Right cardiac atrium (tissue), 5 donors: ENCODE measurements at regions not wholly inside any gene's neighbourhood (a gene's known extent, or its start where the extent isn't known, plus 50 kb on each side); places are given as distances from the start of the nearest gene placed in this dataset.

Experiments used
- ATAC-seq, 2 donors: fragments of 200-7000 bp; cut with Tn5 transposase; one replicate each; pipeline versions ENCODE4 v1.8.0 to v1.9.1; 2020; ENCODE audit warnings: moderate library complexity in 2 of 2, mild to moderate bottlenecking in 1 of 2
- DNase-seq, 3 donors: peaks; one replicate each; pipeline ENCODE4 v3.0.0-alpha.2; 2020
- H3K27ac ChIP-seq: one replicate; pipeline ENCODE4 v1.5.1; 2013; ENCODE audit warnings: mild to moderate bottlenecking, low read length, control low read depth, moderate library complexity
- H3K27me3 ChIP-seq: one replicate; pipeline ENCODE4 v1.6.1; 2013; ENCODE audit not compliant: control insufficient read depth, insufficient read depth
- H3K4me1 ChIP-seq: one replicate; pipeline ENCODE4 v1.6.1; 2013; ENCODE audit warnings: low read length; ENCODE audit not compliant: control insufficient read depth, insufficient read depth
- H3K4me3 ChIP-seq: one replicate; pipeline ENCODE4 v1.5.1; 2013; ENCODE audit warnings: low read length, control low read depth
- H3K9me3 ChIP-seq: one replicate; pipeline ENCODE4 v1.6.1; 2013; ENCODE audit warnings: low read length; ENCODE audit not compliant: control insufficient read depth
- WGBS: extraction: QIAGEN DNeasy Blood & Tissue Kit; methylation state at CpG from one replicate; pipeline ENCODE4 v1.1.7; 2013; 5-methylcytosine and 5-hydroxymethylcytosine counted together
- intact Hi-C, 4 donors: fragments of 100-400 bp; cut with DNase I; formaldehyde crosslinking; loops; one replicate each; pipeline versions ENCODE4 v1.11.0 to v1.14.0; 2022 to 2023
- donor health status: healthy with polysubstance abuse.
- donor health status: DM: no; HTN: yes; CAD: no.
- donor health status: DM: no; HTN: no; CAD: no.
- donor health status: DM: no; HTN: yes; CAD: no; lungs with severe emphysema.
- donor health status: DM: yes; HTN: yes; CAD: no.

DNA sequence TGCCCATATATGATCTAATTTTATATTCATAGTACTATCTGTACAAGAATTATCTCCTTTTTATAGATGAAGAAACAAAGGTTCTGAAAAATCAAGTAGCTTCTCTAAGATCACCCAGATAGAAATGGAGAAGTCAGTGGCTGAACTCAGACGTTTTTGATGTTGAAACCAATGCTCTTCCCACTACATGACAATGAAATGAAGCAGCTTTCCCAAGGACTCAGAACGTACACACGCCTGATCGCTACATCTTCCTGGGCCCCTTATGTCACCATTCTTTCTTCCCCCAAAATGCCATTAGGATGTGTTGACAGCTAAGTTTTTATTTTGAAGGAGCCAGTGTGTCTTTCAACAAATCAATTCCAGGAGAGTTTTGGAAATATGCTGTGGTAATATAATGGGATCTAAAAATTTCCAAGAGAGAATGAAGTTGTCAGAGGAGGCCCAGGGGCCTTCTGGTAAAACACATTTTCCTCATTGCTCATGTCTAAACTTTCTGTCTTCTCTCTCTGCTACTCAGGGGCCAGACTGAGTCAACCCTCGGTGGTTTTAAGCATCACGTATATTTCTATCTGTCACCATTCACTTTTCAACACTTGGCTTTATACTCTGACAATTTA lies 98.1 kb upstream of the COL21A1 start:
- Histone ChIP-seq H3K27ac (no peak overlapping the region), H3K4me1 (no peaks in the 10 kb centered on the region), H3K9me3 (no peaks in the 10 kb centered on the region), H3K27me3 (no peaks in the 10 kb centered on the region), H3K4me3 (no peak overlapping the region)
- DNase-seq (no peak), ATAC-seq (no peak)
- 62% methylated on average over 6 of the region's 6 CpGs for WGBS
- intact Hi-C loops: no loop called here

DNA sequence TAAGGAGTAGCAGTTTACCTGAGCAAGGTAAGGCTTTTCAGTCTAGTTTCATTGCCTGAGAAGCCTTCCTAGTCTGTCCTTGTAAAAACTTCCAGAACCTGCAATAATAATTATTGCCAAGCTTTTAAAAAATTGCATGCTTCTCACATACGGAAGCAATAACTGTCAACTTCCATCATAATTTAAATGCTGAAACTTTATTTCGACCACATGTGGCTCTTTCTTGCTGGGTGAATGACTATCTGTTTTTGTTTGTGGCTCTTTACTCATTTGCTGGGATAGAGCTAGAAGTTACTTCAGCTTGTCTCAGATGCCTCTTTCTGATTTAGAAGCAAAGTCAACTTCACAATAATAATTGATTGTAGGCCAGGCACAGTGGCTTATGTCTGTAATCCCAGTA lies 95.9 kb upstream of the COL21A1 start:
- no peak overlapping the region for H3K4me3 ChIP-seq
- H3K27me3 ChIP-seq: no peaks in the 10 kb centered on the region
- ATAC-seq (no peak), DNase-seq (no peak)
- H3K4me1 ChIP-seq: no peaks in the 10 kb centered on the region
- H3K27ac ChIP-seq: no peak overlapping the region
- H3K9me3 ChIP-seq: no peaks in the 10 kb centered on the region
- WGBS: 88% methylated on average over 2 of the region's 2 CpGs
- intact Hi-C loops: no loop called here

DNA sequence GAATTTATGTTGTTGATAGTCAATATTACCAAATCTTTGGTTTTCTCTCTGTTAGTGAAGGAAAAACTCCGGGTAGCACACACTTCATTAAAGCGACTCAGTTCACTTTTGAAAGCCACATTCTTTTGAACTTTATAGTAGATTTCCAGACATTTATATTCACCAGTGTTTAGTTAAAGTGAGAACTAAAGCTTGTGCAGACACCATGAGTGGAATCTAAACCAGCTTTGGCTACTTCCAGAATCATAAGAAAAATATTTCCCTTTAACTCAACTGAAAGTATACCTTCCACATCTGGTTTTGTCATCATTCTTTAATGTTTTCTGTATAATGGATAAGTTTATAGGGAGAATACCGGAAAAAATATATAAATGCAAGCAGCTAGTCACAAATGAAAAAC lies 92.1 kb upstream of the COL21A1 start:
- Histone ChIP-seq H3K27me3 (no peaks in the 10 kb centered on the region), H3K9me3 (no peaks in the 10 kb centered on the region), H3K4me3 (no peak overlapping the region), H3K27ac (no peak overlapping the region), H3K4me1 (no peaks in the 10 kb centered on the region)
- 62% methylated on average over 3 of the region's 3 CpGs for WGBS
- intact Hi-C loops: no loop called here
- no peak for DNase-seq
- ATAC-seq: no peak

DNA sequence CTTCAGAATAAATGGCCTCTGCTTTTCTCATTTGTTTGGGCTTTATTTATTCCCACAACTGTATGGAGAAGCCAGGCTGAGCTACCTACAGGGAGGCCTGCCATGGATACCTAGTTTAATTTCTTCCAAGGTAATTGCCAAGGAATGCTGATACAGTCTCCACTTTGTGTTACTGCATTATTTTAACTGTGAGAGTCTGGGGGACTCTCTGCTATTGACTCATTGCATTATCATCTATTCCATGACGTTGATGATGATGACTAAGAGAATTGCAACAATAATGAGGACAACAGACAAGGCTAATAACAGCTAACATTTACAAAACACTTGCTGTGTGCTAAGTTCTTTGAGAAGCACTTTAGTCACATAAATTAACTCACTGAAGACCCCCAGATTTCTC lies 88.3 kb upstream of the COL21A1 start:
- Histone ChIP-seq H3K9me3 (no peaks in the 10 kb centered on the region), H3K4me1 (no peaks in the 10 kb centered on the region), H3K4me3 (no peak overlapping the region), H3K27ac (no peak overlapping the region), H3K27me3 (no peaks in the 10 kb centered on the region)
- DNase-seq: no peak
- ATAC-seq: peak in 1 of 2 donors; percentile 23
- whole genome bisulfite sequencing: 54% methylated on average over 1 of the region's 1 CpG
- intact Hi-C loops: no loop called here

DNA sequence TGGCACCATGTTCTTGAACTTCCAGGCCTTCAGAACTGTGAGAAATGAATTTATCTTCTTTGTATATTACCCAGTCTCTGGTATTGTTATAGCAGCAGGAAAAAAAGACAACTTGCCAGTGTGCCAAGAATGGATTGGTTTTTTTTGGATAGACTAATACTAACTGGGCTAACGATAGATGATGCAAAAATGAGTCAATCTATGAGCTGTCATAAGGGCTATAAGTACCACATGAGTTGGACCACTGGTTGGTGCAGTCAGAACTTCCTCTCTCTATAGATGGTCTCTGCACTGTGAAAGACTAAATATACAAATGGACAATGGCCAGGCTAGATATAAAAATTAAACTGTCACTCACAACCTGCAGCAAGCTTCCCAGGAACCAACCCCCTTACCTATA lies 87.6 kb upstream of the COL21A1 start:
- Histone ChIP-seq H3K9me3 (no peaks in the 10 kb centered on the region), H3K27ac (no peak overlapping the region), H3K27me3 (no peaks in the 10 kb centered on the region), H3K4me1 (no peaks in the 10 kb centered on the region), H3K4me3 (no peak overlapping the region)
- WGBS: 83% methylated on average over 1 of the region's 1 CpG
- intact Hi-C loops: no loop called here
- DNase-seq (no peak), ATAC-seq (no peak)

DNA sequence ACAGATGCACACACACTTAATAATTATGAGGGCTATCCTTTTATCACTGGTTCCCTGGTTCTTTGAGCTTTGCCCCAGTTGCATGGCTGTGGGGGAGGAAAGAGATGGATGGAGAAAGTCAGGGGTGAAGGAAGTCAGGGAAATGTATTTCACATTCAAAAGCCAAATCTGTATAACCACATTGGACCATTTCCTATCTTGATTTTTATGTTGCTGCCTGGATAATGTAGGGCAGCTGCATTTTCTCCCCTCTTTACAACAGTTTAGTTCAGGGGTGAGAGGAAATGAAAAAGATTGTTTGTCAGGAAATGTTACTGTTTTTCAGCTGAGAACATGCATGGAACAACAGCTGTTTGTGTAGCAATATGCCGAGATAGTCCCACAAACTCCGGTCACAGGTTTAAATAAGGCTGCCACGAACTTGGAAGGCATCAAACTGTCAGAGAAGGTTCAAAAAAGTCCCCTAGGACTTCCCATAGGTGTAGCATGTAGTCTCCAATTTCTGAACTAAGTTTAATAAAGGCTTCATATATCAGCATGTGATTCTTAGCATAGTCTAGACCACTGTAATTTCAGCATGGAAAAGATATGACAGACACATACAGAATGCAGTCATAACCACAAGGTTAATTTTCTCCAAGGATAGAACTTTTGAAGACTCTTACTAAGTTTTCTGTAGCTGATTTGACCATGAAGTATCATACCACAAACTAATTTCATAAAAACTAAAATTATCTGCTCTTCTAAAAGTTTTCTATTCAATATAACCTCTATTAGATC lies 82.1 kb upstream of the COL21A1 start:
- DNase-seq (no peak), ATAC-seq (no peak)
- no peaks in the 10 kb centered on the region for H3K4me1 ChIP-seq
- no peak overlapping the region for H3K4me3 ChIP-seq
- intact Hi-C loops: no loop called here
- H3K27ac ChIP-seq: no peak overlapping the region
- WGBS: 25% methylated on average over 3 of the region's 3 CpGs
- H3K27me3 ChIP-seq: no peaks in the 10 kb centered on the region
- no peaks in the 10 kb centered on the region for H3K9me3 ChIP-seq

DNA sequence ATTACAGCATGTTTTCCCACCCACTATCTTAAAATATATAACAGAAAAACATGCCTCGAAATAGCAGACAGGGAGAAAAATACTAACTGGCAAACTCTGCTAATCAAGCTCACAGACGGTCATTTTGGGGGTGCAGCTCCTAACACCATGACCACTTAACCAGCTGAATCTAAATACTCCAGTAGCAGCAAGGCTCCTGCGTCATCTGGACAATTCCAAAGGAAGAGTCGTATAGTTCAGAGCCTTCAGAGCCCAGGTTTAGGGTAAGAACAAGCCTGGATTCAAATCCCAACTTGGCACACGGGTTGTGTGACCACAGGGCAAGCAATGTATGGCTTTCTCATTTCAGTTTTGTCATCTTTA lies 81.3 kb upstream of the COL21A1 start:
- 73% methylated on average over 5 of the region's 5 CpGs for WGBS
- Histone ChIP-seq H3K27ac (no peak overlapping the region), H3K4me1 (no peaks in the 10 kb centered on the region), H3K9me3 (no peaks in the 10 kb centered on the region), H3K4me3 (no peak overlapping the region), H3K27me3 (no peaks in the 10 kb centered on the region)
- ATAC-seq (no peak), DNase-seq (no peak)
- intact Hi-C loops: no loop called here

DNA sequence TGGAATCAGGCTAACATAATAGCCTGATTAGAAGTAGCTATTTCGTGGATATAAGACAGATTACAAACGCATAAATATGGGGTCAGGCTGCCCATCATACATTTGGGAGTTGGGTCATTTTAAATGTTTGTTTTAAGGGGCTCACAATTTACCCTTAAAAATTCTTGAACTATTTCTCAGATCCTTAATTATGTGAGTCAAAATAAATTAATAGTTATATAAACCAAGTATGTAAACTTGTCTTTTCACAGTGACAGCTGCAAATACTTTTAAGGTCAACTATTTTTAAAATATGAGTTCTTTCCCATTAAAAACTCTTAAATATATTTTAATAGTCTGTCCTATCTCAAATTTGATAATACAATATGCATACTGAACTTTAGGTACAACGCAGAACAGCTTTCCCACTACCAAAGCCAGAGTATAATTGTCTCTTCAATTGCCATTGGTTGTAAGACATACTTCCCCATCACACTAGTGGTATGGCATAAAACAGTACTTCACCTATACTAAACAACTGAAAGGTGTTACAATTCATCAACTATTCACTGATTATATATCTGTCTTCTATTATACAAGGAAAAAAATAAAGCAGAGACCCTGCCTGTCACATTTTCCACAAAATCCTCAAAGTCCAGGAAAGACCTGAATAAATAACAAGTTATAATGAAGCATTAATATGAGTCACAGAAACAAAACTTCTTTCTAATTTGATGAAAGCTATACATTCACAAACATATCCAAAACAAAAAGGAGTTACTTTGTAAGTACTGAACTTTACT lies 80.8 kb upstream of the COL21A1 start:
- intact Hi-C loops: no loop called here
- DNase-seq (no peak), ATAC-seq (no peak)
- Histone ChIP-seq H3K27ac (no peak overlapping the region), H3K9me3 (no peaks in the 10 kb centered on the region), H3K4me3 (no peak overlapping the region), H3K4me1 (no peaks in the 10 kb centered on the region), H3K27me3 (no peaks in the 10 kb centered on the region)
- 71% methylated on average over 3 of the region's 3 CpGs for WGBS

DNA sequence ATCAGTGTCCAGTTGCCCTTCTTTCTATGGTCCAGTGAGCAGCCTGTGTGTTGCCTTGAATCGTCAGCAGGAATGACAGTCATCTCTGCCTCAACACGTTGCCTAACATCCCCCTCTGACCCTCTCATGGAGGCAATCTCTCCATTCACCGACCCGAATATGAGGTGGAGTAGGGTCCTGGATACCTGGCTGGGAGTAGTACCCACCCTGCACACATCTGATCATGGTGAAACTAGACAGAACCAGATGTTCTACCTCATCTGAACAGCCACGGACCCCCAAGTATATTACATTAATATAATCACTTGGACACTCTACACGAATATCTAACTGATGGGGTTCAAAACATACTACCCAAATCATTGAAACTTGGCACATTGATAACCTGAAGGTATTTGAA lies 77.0 kb upstream of the COL21A1 start:
- no peak overlapping the region for H3K27ac ChIP-seq
- WGBS: 39% methylated on average over 6 of the region's 6 CpGs
- DNase-seq: no peak
- H3K4me1 ChIP-seq: no peaks in the 10 kb centered on the region
- no peaks in the 10 kb centered on the region for H3K9me3 ChIP-seq
- intact Hi-C loops: no loop called here
- H3K4me3 ChIP-seq: no peak overlapping the region
- no peak for ATAC-seq
- no peaks in the 10 kb centered on the region for H3K27me3 ChIP-seq

DNA sequence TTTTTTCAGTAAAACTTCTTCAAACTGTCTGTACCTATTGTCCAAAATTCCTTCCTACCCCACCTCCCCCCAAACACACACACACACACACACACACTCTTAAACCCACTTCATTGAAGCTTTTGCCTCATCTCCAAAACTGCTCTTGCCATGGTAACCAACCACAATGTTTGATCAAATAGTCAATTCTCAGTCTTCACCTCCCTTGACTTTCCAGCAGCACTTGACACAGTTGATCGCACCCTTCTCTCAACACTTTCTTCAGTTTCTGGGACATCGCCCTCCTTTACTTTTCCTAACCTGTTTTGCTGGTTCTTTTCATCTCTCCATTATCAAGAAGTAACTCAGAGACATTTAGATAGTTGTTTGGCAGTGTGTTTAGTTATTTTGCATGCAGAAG lies 71.5 kb upstream of the COL21A1 start:
- H3K27me3 ChIP-seq: no peaks in the 10 kb centered on the region
- no peak for ATAC-seq
- no peaks in the 10 kb centered on the region for H3K4me1 ChIP-seq
- H3K9me3 ChIP-seq: no peaks in the 10 kb centered on the region
- DNase-seq: no peak
- no peak overlapping the region for H3K27ac ChIP-seq
- intact Hi-C loops: no loop called here
- 94% methylated on average over 2 of the region's 2 CpGs for WGBS
- no peak overlapping the region for H3K4me3 ChIP-seq

DNA sequence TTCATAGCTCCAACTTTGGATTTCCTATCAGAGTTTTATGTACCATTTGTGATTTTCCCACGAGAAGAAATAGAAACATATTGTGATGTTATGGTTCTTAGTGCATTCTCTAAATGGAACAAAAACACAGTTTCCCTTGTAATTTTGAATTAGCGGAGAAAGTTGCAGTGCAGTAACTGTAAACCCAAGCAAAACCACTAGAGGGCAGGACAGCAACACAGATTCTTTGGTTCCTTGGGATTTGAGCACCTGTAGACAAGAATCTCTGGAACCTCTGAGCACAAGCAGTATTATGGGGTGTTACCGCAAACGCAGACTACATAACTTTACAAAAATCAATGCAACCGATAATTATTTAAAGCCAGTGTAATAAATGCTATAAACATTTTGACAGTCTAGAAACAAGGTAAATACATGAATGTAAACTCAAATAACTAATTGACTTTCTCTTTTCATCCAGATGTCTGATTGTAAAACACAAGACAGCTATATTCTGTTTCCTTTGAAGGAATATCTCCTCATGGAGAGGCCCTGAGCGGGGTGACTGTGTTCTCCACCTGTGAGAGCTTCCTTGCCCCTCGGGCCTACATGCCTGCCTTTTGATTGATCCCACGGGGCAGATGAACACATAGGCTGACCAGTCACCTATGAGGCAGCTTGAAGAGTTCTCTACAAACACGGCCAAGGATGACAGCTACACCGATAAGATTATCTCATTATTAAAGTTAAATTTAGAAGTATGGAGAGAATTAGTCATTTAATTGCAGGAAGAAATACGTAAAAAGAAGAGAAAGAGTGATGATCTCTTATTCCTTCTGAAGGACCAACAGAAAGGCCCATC lies 67.5 kb upstream of the COL21A1 start:
- Histone ChIP-seq H3K27me3 (no peaks in the 10 kb centered on the region), H3K4me1 (no peaks in the 10 kb centered on the region), H3K4me3 (no peak overlapping the region), H3K27ac (no peak overlapping the region), H3K9me3 (no peaks in the 10 kb centered on the region)
- ATAC-seq: no peak
- no peak for DNase-seq
- 62% methylated on average over 11 of the region's 11 CpGs for WGBS
- intact Hi-C loops: no loop called here
